ENCODE measurements at regions not wholly inside any gene's neighbourhood (a gene's known extent, or its start where the extent isn't known, plus 50 kb on each side); places are given as distances from the start of the nearest gene placed in this dataset.

DNA sequence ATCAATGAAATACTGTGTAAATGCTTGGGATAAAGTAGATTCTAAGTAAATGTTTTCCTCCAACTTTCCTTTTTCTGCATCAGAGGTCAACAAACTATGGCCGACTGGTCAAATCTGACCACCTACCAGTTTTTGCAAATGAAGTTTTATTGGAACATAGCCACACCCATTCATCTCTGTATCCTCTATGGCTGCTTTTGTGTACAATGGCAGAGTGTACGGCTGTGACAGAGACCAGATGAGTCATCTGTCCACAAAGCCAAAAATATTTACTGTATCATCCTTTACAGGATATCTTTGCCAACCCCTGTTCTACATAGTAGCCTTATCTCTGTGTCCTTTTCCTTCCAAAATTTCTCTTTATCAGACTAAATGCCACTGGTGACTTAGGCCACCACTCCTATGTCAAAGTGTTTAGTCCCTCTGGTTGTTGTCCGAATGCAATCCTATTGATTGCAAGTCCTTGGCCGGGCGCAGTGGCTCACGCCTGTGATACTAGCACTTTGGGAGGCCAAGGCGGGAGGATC, 218.4 kb upstream of the KLF4 start:
- no peak for ATAC-seq
- intact Hi-C loops (cut with DNase I) = no loop called here
- DNase-seq = no peak
- TF ChIP-seq, protein P1, sequence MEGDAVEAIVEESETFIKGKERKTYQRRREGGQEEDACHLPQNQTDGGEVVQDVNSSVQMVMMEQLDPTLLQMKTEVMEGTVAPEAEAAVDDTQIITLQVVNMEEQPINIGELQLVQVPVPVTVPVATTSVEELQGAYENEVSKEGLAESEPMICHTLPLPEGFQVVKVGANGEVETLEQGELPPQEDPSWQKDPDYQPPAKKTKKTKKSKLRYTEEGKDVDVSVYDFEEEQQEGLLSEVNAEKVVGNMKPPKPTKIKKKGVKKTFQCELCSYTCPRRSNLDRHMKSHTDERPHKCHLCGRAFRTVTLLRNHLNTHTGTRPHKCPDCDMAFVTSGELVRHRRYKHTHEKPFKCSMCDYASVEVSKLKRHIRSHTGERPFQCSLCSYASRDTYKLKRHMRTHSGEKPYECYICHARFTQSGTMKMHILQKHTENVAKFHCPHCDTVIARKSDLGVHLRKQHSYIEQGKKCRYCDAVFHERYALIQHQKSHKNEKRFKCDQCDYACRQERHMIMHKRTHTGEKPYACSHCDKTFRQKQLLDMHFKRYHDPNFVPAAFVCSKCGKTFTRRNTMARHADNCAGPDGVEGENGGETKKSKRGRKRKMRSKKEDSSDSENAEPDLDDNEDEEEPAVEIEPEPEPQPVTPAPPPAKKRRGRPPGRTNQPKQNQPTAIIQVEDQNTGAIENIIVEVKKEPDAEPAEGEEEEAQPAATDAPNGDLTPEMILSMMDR (IDR thresholded peaks at IDR 0.05) = no peak
- Histone ChIP-seq H3K4me1 (peaks cover 19% of the 10 kb centered on the region), H3K9me3 (no peaks in the 10 kb centered on the region), H3K36me3 (no peaks in the 10 kb centered on the region), H3K27me3 (ENCODE audit: low read depth) (no peaks in the 10 kb centered on the region), H3K27ac (no peak overlapping the region), H3K4me3 (no peak overlapping the region)

DNA sequence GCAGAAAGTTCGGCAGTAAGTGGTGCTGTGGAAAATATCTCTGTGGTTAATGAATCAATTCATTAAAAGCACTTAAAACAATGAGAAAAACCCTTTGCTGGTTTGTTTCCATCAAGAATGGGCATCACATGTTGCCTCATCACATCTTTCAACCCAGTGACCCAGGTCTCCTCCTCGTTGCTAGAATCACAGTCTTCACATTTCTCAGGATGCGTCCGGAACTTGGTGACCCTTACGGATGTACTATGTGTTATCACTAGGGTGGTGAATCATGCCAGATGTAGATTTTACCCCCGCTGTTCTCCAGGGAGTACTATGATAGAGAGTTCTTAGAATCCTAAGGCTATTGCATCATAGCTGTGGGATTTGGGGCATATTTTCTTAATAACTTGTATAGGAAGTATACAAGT, 217.9 kb upstream of the KLF4 start:
- H3K9me3 ChIP-seq = no peaks in the 10 kb centered on the region
- TF ChIP-seq, protein P1 (IDR thresholded peaks at IDR 0.05) = no peak
- ATAC-seq = no peak
- H3K4me1 ChIP-seq = peaks cover 18% of the 10 kb centered on the region
- no peaks in the 10 kb centered on the region for H3K27me3 ChIP-seq (ENCODE audit: low read depth)
- H3K27ac ChIP-seq = no peak overlapping the region
- no peak overlapping the region for H3K4me3 ChIP-seq
- intact Hi-C loops (cut with DNase I) = no loop called here
- H3K36me3 ChIP-seq = no peaks in the 10 kb centered on the region
- no peak for DNase-seq

DNA sequence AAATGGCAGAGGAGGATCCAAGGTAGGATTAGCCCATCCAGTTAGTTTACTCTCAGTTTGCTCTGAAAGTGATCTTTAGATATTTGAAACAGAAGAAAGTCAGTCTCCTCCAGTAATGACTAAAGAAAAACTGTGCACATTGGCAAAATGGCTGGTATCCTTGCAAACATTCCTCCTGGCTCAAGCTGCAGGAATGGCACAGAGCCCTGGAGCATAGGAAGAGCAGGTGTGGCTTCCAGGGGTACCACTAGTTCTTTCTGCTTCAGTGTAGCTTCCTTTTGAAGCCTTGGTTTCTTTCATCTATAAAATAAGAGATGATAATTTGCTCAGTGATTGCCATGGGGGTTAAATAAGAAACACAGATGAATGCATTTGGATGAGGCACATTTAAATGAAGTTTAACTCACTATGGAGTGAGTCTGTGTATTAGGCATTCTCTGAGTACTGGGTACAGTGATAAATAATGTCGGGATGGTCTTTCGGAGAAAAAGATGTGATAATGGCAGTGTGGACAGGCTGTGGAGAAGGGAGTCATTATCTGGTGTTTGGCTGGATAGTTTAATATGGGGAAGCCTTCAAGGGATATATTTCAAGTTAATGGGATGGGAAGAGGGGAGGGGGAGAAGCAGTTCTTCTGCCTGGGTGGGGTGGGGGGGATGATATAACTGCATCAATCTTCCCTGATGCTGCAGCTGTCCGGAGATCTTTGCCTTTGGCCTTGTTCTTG, 217.3 kb upstream of the KLF4 start:
- intact Hi-C loops (cut with DNase I) = no loop called here
- no peak for ATAC-seq
- no peak for DNase-seq
- Histone ChIP-seq H3K4me1 (peaks cover 14% of the 10 kb centered on the region), H3K36me3 (no peaks in the 10 kb centered on the region), H3K27ac (no peak overlapping the region), H3K27me3 (ENCODE audit: low read depth) (no peaks in the 10 kb centered on the region), H3K4me3 (no peak overlapping the region), H3K9me3 (no peaks in the 10 kb centered on the region)
- TF ChIP-seq, protein P1 (IDR thresholded peaks at IDR 0.05) = no peak

DNA sequence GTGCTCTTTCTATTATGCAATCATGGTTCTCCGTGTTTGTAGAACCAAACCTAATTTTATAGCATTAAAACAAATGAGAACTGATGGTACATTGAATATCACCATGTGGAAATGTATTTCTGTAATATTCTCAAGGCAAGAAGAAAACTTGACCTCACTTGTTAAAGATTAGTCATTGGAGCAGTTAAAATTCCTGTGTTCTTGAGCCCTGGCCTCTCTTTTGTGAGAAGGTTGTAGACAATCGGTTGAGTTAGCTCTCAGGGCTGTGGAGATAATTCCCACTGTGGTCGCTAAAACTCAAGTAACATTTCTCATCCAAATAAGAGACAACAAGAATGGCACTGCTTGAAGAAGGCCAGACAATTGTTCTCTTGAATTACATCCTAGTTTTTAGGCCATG, 216.0 kb upstream of the KLF4 start:
- H3K27me3 ChIP-seq (ENCODE audit: low read depth) = no peaks in the 10 kb centered on the region
- H3K9me3 ChIP-seq = no peaks in the 10 kb centered on the region
- DNase-seq (no peak), ATAC-seq (no peak)
- intact Hi-C loops (cut with DNase I) = no loop called here
- H3K4me3 ChIP-seq = no peak overlapping the region
- no peak overlapping the region for H3K27ac ChIP-seq
- no peaks in the 10 kb centered on the region for H3K36me3 ChIP-seq
- TF ChIP-seq, protein P1 (IDR thresholded peaks at IDR 0.05) = no peak
- peaks cover 4% of the 10 kb centered on the region for H3K4me1 ChIP-seq

DNA sequence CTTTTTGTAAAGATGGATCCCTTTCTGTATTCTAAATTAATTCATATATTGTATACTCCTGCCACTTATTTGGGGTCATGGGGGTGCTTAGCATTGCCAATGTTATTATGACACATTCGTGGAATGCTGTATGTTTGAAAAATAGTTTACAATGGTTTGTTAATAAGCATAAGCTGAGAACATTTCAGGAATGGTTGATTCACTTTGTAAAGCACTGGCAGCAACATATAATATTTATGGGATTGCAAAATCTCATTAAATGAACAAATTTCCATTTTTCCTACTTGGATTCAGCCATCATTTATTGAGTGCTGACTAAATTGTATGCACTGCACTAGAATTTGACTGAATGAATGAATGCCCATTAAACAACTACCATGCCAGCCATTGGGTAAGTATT, 215.2 kb upstream of the KLF4 start:
- TF ChIP-seq, protein P1 (IDR thresholded peaks at IDR 0.05) = no peak
- Histone ChIP-seq H3K36me3 (no peaks in the 10 kb centered on the region), H3K9me3 (no peaks in the 10 kb centered on the region), H3K4me1 (peaks cover 4% of the 10 kb centered on the region), H3K4me3 (no peak overlapping the region), H3K27me3 (ENCODE audit: low read depth) (no peaks in the 10 kb centered on the region), H3K27ac (no peak overlapping the region)
- ATAC-seq = no peak
- no peak for DNase-seq
- intact Hi-C loops (cut with DNase I) = no loop called here

All from lower lobe of right lung (tissue), 2 donors.